ENCODE measurements at regions not wholly inside any gene's neighbourhood (a gene's known extent, or its start where the extent isn't known, plus 50 kb on each side); places are given as distances from the start of the nearest gene placed in this dataset.

DNA sequence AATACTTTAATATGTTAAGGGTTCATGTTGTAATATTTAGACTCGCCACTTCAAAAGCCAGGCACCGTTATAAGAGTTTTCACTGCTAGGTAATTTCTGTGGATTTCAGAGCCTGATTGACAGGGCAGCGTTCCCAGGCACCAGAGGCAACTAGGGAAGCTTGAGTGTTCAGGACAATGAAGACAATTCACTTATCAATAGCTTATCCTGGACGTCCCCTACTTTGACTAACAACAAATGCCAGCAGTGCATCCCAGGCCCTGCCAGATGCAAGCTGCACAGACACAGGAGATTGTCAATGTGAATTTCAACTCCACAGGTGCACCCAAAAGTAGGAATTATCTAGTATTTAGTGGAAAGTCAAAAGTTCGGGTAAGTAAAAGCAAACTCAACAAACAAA, 179.3 kb upstream of the GYPC start:
- Histone ChIP-seq H3K4me1 (no peaks in the 10 kb centered on the region), H3K27me3 (ENCODE audit: low read depth) (no peaks in the 10 kb centered on the region), H3K4me3 (no peak overlapping the region), H3K27ac (no peak overlapping the region), H3K36me3 (no peaks in the 10 kb centered on the region), H3K9me3 (no peaks in the 10 kb centered on the region)
- DNase-seq, result no peak
- no peak for ATAC-seq
- TF ChIP-seq, protein P1, sequence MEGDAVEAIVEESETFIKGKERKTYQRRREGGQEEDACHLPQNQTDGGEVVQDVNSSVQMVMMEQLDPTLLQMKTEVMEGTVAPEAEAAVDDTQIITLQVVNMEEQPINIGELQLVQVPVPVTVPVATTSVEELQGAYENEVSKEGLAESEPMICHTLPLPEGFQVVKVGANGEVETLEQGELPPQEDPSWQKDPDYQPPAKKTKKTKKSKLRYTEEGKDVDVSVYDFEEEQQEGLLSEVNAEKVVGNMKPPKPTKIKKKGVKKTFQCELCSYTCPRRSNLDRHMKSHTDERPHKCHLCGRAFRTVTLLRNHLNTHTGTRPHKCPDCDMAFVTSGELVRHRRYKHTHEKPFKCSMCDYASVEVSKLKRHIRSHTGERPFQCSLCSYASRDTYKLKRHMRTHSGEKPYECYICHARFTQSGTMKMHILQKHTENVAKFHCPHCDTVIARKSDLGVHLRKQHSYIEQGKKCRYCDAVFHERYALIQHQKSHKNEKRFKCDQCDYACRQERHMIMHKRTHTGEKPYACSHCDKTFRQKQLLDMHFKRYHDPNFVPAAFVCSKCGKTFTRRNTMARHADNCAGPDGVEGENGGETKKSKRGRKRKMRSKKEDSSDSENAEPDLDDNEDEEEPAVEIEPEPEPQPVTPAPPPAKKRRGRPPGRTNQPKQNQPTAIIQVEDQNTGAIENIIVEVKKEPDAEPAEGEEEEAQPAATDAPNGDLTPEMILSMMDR (IDR thresholded peaks at IDR 0.05), result no peak
- intact Hi-C loops (cut with DNase I), result no loop called here

DNA sequence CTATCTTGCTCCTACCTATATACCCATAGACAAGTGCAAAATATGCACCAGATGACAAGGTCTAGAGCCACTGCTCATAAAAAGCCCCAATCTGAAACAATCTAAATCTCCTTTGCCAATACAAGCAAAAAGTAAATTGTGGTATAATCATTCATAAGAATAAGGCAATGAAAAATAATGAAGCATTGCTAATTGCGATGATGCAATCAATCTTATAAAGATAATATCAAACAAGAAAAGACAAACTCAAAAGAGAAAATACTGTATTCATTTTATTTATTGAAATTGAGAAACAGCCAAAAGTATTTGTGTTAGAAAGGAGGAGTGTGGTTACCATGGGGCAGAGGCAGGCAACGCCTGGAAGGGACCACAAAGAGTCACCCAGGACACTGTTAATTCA, 175.9 kb upstream of the GYPC start:
- TF ChIP-seq, protein P1 (IDR thresholded peaks at IDR 0.05), result no peak
- Histone ChIP-seq H3K36me3 (no peaks in the 10 kb centered on the region), H3K27ac (no peak overlapping the region), H3K9me3 (no peaks in the 10 kb centered on the region), H3K27me3 (ENCODE audit: low read depth) (no peaks in the 10 kb centered on the region), H3K4me1 (no peaks in the 10 kb centered on the region), H3K4me3 (no peak overlapping the region)
- ATAC-seq, result no peak
- DNase-seq, result no peak
- intact Hi-C loops (cut with DNase I), result no loop called here

DNA sequence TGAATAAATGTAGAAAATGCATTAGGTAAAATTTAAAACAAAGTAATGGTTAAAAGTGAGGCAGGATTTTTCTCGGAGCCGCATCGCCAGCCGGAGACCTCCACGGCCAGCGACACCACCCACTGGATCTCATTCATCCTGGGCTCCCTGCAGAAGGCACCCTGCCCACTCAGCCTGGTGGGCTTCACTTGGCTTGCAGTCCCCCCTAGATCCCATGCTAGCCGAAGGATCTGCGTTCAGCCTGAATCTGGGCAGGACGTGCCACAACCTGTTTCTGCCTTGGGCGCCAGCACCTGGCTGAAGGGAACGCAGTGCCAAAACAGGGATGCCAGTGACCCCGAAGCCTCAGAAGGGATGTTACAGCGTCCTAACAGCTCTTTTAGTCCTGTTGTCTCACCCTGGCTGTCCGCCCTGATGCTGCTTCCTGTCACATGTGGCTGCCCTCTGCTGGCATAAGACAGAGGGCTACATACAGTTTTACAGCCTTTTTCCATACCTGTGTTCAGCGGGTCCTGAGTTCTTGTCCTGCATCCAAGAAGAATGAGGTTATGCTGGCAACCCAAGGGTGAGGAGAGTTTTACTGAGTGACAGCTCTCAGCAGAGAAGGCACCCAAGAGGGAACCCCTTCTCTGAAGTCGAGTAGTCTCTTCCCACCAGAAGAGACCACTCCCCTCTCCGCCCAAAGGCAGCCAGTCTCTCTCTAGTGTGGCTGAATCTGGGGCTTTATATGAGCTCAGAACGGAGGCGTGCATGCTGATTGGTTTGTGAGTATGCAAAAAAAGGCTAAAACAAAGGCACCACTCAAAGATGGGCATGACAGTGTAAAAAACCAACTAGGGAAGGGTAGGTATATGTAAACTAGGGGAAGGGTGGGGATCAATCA, 173.1 kb upstream of the GYPC start:
- Histone ChIP-seq H3K4me3 (no peak overlapping the region), H3K4me1 (no peaks in the 10 kb centered on the region), H3K27ac (no peak overlapping the region), H3K36me3 (no peaks in the 10 kb centered on the region), H3K9me3 (no peaks in the 10 kb centered on the region), H3K27me3 (ENCODE audit: low read depth) (no peaks in the 10 kb centered on the region)
- ATAC-seq (no peak), DNase-seq (no peak)
- intact Hi-C loops (cut with DNase I), result no loop called here
- TF ChIP-seq, protein P1 (IDR thresholded peaks at IDR 0.05), result no peak

DNA sequence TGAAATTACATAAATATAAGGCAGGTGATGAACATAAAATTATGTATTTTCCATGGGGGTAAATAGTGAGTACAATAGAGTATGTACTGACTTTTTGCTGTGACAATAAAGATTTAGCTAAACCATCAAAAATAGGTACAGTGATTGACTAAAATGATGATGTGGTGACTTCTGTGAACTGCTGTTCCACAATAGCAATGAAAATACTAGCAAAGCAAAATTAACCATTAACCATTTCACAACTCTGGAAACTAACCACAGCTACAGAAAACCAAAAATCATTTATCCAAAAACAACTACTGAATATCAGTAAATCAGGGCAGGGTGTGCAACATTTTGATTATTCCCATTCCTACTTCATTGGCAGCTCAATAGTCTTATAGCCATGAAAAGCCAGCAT, 161.4 kb upstream of the GYPC start:
- H3K4me3 ChIP-seq, result no peak overlapping the region
- no peak for ATAC-seq
- intact Hi-C loops (cut with DNase I), result no loop called here
- H3K27me3 ChIP-seq (ENCODE audit: low read depth), result no peaks in the 10 kb centered on the region
- no peak overlapping the region for H3K27ac ChIP-seq
- H3K4me1 ChIP-seq, result no peaks in the 10 kb centered on the region
- no peaks in the 10 kb centered on the region for H3K36me3 ChIP-seq
- no peak for DNase-seq
- TF ChIP-seq, protein P1 (IDR thresholded peaks at IDR 0.05), result no peak
- no peaks in the 10 kb centered on the region for H3K9me3 ChIP-seq

DNA sequence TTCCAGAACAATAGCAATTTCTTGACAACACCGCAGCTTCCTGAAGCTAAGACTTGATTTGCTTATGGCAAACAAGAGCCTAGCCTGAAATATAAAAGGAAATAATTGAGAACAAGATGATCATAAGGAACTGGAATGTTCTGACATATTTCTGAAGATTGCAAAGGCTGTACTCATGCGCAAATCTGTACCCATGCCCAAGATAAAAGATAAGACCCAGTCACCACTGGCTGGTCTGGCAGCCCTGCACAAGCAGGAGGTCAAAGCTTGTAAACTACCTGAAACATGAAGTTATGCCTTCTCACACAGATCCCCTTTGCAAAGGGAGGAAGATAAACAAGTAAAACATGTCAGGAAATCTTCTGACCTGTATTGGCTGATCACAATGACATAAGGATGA, 160.8 kb upstream of the GYPC start:
- Histone ChIP-seq H3K9me3 (no peaks in the 10 kb centered on the region), H3K4me1 (no peaks in the 10 kb centered on the region), H3K36me3 (no peaks in the 10 kb centered on the region), H3K4me3 (no peak overlapping the region), H3K27ac (no peak overlapping the region), H3K27me3 (ENCODE audit: low read depth) (no peaks in the 10 kb centered on the region)
- intact Hi-C loops (cut with DNase I), result no loop called here
- DNase-seq, result no peak
- ATAC-seq, result no peak
- TF ChIP-seq, protein P1 (IDR thresholded peaks at IDR 0.05), result no peak
